ENCODE measurements at regions not wholly inside any gene's neighbourhood (a gene's known extent, or its start where the extent isn't known, plus 50 kb on each side); places are given as distances from the start of the nearest gene placed in this dataset.

DNA sequence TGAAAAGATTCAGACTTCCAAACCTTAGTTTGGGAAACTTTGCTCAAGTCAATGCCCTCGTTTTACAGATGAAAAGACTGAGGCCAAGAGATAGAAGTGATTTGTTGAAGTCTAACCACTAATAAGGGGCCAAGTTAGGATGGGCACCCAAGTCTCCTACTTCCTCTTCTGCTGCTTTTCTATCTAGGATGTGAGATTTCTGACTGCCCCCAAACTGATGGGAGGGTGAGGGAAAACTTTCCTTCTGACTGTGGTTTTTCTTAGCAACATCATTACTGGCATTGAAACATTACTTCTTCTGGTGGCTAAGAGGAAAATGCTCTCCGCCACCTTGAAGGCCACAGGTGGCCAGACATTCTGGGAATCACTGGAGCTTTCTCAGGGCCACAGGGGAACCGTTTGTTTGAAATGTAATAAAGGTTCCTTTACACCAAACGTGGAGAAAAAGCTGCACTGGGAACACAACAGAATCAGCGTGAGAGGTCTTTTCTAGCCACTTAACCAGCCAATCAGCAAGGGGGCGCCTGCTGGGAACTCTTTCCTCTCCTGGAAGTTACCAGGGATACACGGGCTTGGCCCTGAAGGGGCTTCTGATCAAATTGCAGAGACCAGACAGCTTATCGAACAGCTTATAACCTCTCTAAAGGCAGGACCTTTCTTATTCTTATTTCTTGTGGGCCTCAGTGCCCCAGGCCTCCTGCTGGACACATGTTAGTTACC lies 115.9 kb upstream of the TEX13D start:
- TF ChIP-seq, protein P1, sequence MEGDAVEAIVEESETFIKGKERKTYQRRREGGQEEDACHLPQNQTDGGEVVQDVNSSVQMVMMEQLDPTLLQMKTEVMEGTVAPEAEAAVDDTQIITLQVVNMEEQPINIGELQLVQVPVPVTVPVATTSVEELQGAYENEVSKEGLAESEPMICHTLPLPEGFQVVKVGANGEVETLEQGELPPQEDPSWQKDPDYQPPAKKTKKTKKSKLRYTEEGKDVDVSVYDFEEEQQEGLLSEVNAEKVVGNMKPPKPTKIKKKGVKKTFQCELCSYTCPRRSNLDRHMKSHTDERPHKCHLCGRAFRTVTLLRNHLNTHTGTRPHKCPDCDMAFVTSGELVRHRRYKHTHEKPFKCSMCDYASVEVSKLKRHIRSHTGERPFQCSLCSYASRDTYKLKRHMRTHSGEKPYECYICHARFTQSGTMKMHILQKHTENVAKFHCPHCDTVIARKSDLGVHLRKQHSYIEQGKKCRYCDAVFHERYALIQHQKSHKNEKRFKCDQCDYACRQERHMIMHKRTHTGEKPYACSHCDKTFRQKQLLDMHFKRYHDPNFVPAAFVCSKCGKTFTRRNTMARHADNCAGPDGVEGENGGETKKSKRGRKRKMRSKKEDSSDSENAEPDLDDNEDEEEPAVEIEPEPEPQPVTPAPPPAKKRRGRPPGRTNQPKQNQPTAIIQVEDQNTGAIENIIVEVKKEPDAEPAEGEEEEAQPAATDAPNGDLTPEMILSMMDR (IDR thresholded peaks at IDR 0.05) = no peak
- TF ChIP-seq POLR2AphosphoS5 (IDR thresholded peaks at IDR 0.05) (no peak), POLR2A (IDR thresholded peaks at IDR 0.05) (no peak)
- H3K27me3 ChIP-seq (replicated peaks; ENCODE audit: insufficient read depth) = no peaks in the 10 kb centered on the region
- no peak for DNase-seq (ENCODE audit: low spot score)
- no peak overlapping the region for H3K27ac ChIP-seq
- H3K4me3 ChIP-seq = no peak overlapping the region
- intact Hi-C loops (cut with DNase I) = no loop called here
- H3K4me1 ChIP-seq (replicated peaks) = no peaks in the 10 kb centered on the region
- H3K36me3 ChIP-seq = no peaks in the 10 kb centered on the region
- H3K9me3 ChIP-seq = no peaks in the 10 kb centered on the region
- 61% methylated on average over 8 of the region's 8 CpGs for WGBS

DNA sequence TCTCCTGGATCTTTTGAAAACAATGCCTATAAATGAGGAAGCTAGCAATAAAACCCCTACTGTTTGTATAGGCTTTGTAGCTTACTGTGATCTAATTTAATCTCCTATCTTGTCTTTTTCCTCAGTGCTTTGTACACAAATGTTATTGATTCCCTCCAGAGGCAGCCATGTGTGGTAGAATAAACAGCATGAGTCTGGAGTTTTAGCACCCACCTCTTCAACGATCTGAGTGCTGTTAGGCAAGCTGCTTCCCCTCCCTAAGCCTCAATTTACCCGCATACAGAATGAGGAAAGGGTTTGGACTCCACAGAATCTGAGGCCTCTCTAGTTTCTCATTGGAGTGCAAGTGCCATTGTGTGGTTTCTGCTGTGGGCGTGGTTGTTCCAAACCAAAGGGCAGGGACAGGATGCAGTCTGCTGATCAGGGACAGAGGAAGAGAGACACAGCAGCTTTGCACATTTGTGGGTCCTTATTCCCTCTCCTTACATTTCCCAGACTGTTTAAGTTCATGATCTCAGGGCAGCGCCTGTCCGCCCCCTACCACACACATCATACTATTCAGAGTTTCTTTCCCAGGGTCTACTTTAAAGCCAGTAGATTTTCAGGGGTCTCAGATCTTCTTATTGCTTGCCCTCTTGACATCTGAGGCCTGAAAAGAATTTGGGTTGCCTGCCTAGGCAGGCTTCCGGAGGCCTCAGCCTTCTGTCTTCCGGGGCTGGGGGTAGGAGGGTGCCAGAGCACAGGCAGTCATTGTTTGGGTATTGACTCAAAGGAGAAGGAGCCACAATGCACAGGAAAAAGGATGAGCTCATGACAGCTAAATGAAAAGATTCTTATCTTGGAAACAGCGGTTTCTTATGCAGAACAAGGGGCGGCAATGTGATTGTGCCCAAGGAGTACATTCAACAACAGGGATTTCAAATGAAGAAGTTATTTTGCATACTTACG lies 114.9 kb upstream of the TEX13D start:
- H3K9me3 ChIP-seq = no peaks in the 10 kb centered on the region
- no peaks in the 10 kb centered on the region for H3K36me3 ChIP-seq
- H3K27me3 ChIP-seq (replicated peaks; ENCODE audit: insufficient read depth) = no peaks in the 10 kb centered on the region
- no peaks in the 10 kb centered on the region for H3K4me1 ChIP-seq (replicated peaks)
- TF ChIP-seq, protein P1 (IDR thresholded peaks at IDR 0.05) = no peak
- TF ChIP-seq POLR2AphosphoS5 (IDR thresholded peaks at IDR 0.05) (no peak), POLR2A (IDR thresholded peaks at IDR 0.05) (no peak)
- intact Hi-C loops (cut with DNase I) = no loop called here
- no peak overlapping the region for H3K27ac ChIP-seq
- 45% methylated on average over 9 of the region's 10 CpGs for WGBS
- H3K4me3 ChIP-seq = no peak overlapping the region
- no peak for DNase-seq (ENCODE audit: low spot score)

DNA sequence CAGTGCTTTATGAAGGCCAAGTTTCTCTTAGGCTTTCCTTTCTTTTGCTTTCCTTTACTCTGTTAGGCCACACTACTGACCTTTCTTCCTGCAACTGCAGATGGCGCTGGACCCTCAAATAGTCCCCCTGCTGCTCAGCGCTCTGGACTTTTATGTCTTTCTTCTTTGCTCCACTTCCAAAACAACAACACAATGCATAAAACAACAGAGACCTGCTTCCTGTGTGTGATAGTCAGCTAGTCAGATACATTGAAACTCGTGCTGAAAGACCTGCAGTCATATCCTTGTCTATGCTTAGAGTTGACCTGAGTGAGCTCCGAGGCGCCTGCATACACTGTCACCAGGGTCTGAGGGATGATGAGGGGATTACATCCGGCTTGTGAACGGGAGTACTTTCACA lies 108.9 kb upstream of the TEX13D start:
- TF ChIP-seq POLR2AphosphoS5 (IDR thresholded peaks at IDR 0.05) (no peak), POLR2A (IDR thresholded peaks at IDR 0.05) (no peak)
- TF ChIP-seq, protein P1 (IDR thresholded peaks at IDR 0.05) = no peak
- no peaks in the 10 kb centered on the region for H3K36me3 ChIP-seq

DNA sequence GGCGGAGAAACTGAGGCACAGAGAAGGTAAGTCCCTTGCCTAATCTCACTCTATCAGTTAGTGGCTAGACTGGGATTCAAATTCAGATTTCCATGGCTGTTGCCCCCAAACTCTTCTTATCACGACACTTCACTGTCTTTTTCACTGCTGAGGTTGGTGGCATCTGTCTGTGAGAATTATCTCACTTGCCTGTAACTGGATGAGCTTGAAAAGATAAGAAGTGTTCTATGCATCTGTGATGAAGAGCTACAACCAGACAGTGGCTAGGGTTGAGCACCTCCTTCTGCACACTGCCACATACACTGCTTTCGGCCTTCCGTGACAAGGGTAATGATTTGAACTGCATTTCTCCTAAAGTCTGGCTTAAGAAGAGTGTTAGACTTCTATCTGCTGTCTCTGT lies 107.9 kb upstream of the TEX13D start:
- Histone ChIP-seq H3K4me3 (no peak overlapping the region), H3K27ac (no peak overlapping the region), H3K27me3 (replicated peaks; ENCODE audit: insufficient read depth) (no peaks in the 10 kb centered on the region), H3K9me3 (no peaks in the 10 kb centered on the region), H3K36me3 (no peaks in the 10 kb centered on the region), H3K4me1 (replicated peaks) (no peaks in the 10 kb centered on the region)
- TF ChIP-seq, protein P1 (IDR thresholded peaks at IDR 0.05) = no peak
- TF ChIP-seq POLR2AphosphoS5 (IDR thresholded peaks at IDR 0.05) = no peak
- no peak for TF ChIP-seq POLR2A (IDR thresholded peaks at IDR 0.05)
- WGBS = 98% methylated on average over 4 of the region's 4 CpGs
- intact Hi-C loops (cut with DNase I) = no loop called here
- no peak for DNase-seq (ENCODE audit: low spot score)

More for the DNA sequence above, 108.9 kb upstream of the TEX13D start:
- intact Hi-C loops (cut with DNase I) = no loop called here
- Histone ChIP-seq H3K4me1 (replicated peaks) (no peaks in the 10 kb centered on the region), H3K4me3 (no peak overlapping the region), H3K27ac (no peak overlapping the region), H3K27me3 (replicated peaks; ENCODE audit: insufficient read depth) (no peaks in the 10 kb centered on the region), H3K9me3 (no peaks in the 10 kb centered on the region)
- no peak for DNase-seq (ENCODE audit: low spot score)
- WGBS = 79% methylated on average over 7 of the region's 7 CpGs
